A673 (cell line): ENCODE measurements at regions not wholly inside any gene's neighbourhood (a gene's known extent, or its start where the extent isn't known, plus 50 kb on each side); places are given as distances from the start of the nearest gene placed in this dataset.
A peak's percentile ranks its signal among the peaks of the same experiment; 100 is the strongest.

Experiments used
- BruUV-seq: library from RNA; stranded (reverse); fragments of 400-500 nt; replicated peaks from 2 replicates; lab custom pipeline; 2021; lab: Mats Ljungman, UMichigan
- CTCF ChIA-PET: fragments of 300-600 bp; sonication (Branson Sonifier 250); formaldehyde crosslinking; loops from one replicate; lab custom pipeline; 2022; ENCODE audit warnings: antibody characterized with exemption; lab: Charles Lee
- POLR2A ChIA-PET: fragments of 300-600 bp; sonication (Branson Sonifier 250); formaldehyde crosslinking; loops from one replicate; lab custom pipeline; 2022; ENCODE audit warnings: antibody characterized with exemption; ENCODE audit not compliant: low non-redundant PET; lab: Charles Lee
- DNase-seq: peaks from one replicate; pipeline ENCODE4 v3.0.0-alpha.2; 2015; ENCODE audit warnings: low spot score
- H3K27ac ChIP-seq: fragments of 200-600 bp; sonication (generic); 2 replicates; pipeline ENCODE4 v1.5.1; 2016; ENCODE audit warnings: mixed run types, low read depth, mild to moderate bottlenecking, mixed read lengths, antibody characterized with exemption, low read length; ENCODE audit not compliant: poor library complexity, severe bottlenecking
- H3K27me3 ChIP-seq: fragments of 200-600 bp; sonication (generic); replicated peaks from 2 replicates; pipeline ENCODE4 v1.6.1; 2017; ENCODE audit warnings: mixed run types, low read depth, mild to moderate bottlenecking, mixed read lengths, antibody characterized with exemption, low read length; ENCODE audit not compliant: insufficient read depth, poor library complexity
- H3K36me3 ChIP-seq: fragments of 200-600 bp; sonication (generic); 2 replicates; pipeline ENCODE4 v1.6.1; 2016; ENCODE audit warnings: mixed run types, mild to moderate bottlenecking, mixed read lengths, antibody characterized with exemption, low read length; ENCODE audit not compliant: insufficient read depth, poor library complexity, severe bottlenecking
- H3K4me1 ChIP-seq: fragments of 200-600 bp; sonication (generic); 2 replicates; pipeline ENCODE4 v1.6.1; 2017; ENCODE audit warnings: mixed run types, mild to moderate bottlenecking, mixed read lengths, antibody characterized with exemption, low read length; ENCODE audit not compliant: insufficient read depth, poor library complexity, severe bottlenecking
- H3K4me3 ChIP-seq: fragments of 200-600 bp; sonication (generic); 2 replicates; pipeline ENCODE4 v1.5.1; 2016; ENCODE audit warnings: low read depth, mixed run types, mild to moderate bottlenecking, mixed read lengths, low read length; ENCODE audit not compliant: poor library complexity, severe bottlenecking
- H3K9me3 ChIP-seq: fragments of 200-600 bp; sonication (generic); 2 replicates; pipeline ENCODE4 v1.6.1; 2016; ENCODE audit warnings: mixed run types, low read depth, mild to moderate bottlenecking, mixed read lengths, antibody characterized with exemption, low read length; ENCODE audit not compliant: poor library complexity, severe bottlenecking
- EZH2 ChIP-seq: fragments of 200-600 bp; sonication (generic); IDR thresholded peaks from 2 replicates; pipeline ENCODE4 v1.6.1; 2017; ENCODE audit warnings: borderline replicate concordance, low read depth, mild to moderate bottlenecking, mixed read lengths, antibody characterized with exemption, low read length; ENCODE audit not compliant: poor library complexity, severe bottlenecking
- intact Hi-C: fragments of 100-400 bp; cut with micrococcal nuclease; formaldehyde crosslinking; loops from one replicate; pipeline ENCODE4 v1.10.0; 2022; ENCODE audit not compliant: unreplicated experiment
- TF ChIP-seq, protein P1 (sequence below): fragments of 300-800, 200-600 bp; sonication (generic); conservative IDR thresholded peaks from 2 replicates; pipeline ENCODE4 v1.5.1; 2017; ENCODE audit warnings: low read depth, mild to moderate bottlenecking, antibody characterized with exemption, low read length, moderate library complexity, mixed read lengths

DNA sequence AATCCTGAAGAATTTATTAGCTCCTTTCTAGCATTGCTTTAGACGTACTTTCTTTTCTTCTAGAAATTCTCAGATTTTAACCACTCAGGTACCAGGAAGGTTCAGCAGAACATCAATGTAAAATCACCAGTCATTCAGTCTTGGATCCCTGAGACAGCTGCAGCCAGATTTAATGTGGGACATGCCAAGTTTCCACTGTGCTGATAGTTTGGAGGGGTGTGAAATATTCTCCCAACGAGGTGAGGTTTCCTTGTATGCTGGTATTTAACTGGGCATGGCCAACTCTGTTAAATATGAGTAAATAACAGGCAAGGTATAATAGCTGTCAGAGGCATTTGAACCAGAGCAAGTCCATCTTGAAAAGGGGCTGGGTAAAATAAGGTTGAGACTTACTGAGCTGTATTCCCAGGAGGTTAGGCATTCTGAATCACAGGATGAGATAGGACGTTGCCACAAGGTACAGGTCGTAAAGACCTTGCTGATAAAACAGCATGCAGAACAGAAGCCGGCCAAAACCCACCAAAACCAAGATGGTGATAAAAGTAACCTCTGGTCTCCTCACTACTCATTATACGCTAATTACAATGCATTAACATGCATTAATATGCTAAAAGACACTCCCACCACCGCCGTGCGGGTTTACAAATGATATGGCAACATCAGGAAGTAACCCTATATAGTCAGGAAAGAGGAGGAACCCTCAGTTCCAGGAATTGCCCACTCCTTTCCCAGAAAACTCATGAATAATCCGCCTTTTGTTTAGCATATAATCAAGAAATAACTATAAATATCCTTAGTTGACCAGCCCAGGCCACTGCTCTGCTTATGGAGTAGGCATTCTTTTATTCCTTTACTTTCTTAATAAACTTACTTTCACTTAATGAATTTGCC, 75.2 kb upstream of the RASSF8 start:
- ChIA-PET POLR2A (no interaction called here), CTCF (no interaction called here)

DNA sequence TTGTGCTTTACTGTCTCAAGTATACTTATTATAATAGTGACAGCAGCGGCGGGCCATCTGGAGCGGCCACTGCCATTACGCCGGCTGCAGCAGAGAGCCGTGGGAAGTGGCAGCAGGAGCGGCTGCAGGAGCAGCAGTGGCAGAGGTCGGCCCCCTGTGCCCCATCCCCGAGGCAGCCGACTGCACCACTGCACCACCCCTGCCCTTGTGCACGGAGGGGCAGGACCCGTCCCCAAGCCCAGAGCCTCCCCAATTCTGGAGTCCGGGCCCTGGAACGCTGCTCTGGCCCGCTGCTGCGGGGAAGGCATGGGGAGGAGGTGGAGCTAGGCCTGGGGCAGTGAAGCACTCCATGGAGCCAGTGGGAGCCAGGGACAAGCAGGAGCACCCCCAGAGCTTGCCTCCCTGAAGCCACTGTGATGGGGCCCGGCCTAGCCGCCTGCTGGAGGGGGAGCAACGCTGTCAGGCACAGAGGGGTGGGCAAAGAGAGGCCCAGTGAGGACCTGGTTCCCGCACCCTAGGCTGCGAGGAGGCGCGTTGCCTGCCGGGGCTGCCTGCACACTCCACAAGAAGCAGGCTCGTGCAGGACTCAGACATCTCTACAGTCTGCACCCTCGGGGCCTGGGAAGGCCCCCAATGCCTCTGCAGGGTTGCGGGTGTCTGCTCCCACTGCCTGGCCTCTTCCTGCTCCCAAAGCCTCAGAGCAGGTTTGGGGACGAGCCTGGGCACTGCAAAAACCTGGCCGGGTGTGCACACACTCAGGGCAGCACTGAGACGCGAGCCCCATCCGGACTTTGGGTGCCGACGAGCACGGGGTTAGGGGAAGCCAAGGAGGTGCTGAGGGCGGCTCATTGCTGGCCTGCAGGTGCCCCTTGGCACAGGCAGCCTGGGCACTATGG, 74.2 kb upstream of the RASSF8 start:
- no TSS peak for BruUV-seq
- no peak for DNase-seq
- intact Hi-C loops = no loop called here
- H3K27ac ChIP-seq = no peak overlapping the region
- no peak overlapping the region for H3K4me3 ChIP-seq
- no peaks in the 10 kb centered on the region for H3K9me3 ChIP-seq
- TF ChIP-seq, protein P1, sequence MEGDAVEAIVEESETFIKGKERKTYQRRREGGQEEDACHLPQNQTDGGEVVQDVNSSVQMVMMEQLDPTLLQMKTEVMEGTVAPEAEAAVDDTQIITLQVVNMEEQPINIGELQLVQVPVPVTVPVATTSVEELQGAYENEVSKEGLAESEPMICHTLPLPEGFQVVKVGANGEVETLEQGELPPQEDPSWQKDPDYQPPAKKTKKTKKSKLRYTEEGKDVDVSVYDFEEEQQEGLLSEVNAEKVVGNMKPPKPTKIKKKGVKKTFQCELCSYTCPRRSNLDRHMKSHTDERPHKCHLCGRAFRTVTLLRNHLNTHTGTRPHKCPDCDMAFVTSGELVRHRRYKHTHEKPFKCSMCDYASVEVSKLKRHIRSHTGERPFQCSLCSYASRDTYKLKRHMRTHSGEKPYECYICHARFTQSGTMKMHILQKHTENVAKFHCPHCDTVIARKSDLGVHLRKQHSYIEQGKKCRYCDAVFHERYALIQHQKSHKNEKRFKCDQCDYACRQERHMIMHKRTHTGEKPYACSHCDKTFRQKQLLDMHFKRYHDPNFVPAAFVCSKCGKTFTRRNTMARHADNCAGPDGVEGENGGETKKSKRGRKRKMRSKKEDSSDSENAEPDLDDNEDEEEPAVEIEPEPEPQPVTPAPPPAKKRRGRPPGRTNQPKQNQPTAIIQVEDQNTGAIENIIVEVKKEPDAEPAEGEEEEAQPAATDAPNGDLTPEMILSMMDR = no peak
- TF ChIP-seq EZH2 = no peak
- ChIA-PET CTCF (no interaction called here), POLR2A (no interaction called here)
- no peaks in the 10 kb centered on the region for H3K36me3 ChIP-seq
- H3K27me3 ChIP-seq = no peaks in the 10 kb centered on the region
- H3K4me1 ChIP-seq = no peaks in the 10 kb centered on the region

More for the DNA sequence above, 75.2 kb upstream of the RASSF8 start:
- no peak overlapping the region for H3K4me3 ChIP-seq
- H3K27me3 ChIP-seq = no peaks in the 10 kb centered on the region
- TF ChIP-seq EZH2 = no peak
- TF ChIP-seq, protein P1 = no peak
- H3K9me3 ChIP-seq = no peaks in the 10 kb centered on the region
- no peaks in the 10 kb centered on the region for H3K4me1 ChIP-seq
- H3K36me3 ChIP-seq = no peaks in the 10 kb centered on the region
- intact Hi-C loops = no loop called here
- BruUV-seq = no TSS peak
- peak; percentile 3 for DNase-seq
- no peak overlapping the region for H3K27ac ChIP-seq

GRCh38 chr12:25884920-25885234, 73.6 kb upstream of the RASSF8 start:
- no TSS peak for BruUV-seq
- POLR2A ChIA-PET = no interaction called here

More at GRCh38 chr12:25884920-25885234, 73.6 kb upstream of the RASSF8 start:
- H3K27ac ChIP-seq = no peak overlapping the region
- H3K9me3 ChIP-seq = no peaks in the 10 kb centered on the region
- CTCF ChIA-PET = no interaction called here
- no peaks in the 10 kb centered on the region for H3K4me1 ChIP-seq
- TF ChIP-seq, protein P1 = no peak
- no peak for TF ChIP-seq EZH2
- H3K36me3 ChIP-seq = no peaks in the 10 kb centered on the region
- no peak overlapping the region for H3K4me3 ChIP-seq
- intact Hi-C loops = no loop called here
- no peaks in the 10 kb centered on the region for H3K27me3 ChIP-seq
- no peak for DNase-seq
